NCI-H2107 (cell line): ENCODE measurements at regions not wholly inside any gene's neighbourhood (a gene's known extent, or its start where the extent isn't known, plus 50 kb on each side); places are given as distances from the start of the nearest gene placed in this dataset.

Experiments
- DNase-seq: peaks from one replicate; lab custom pipeline; 2025; lab: John Stamatoyannopoulos, UW

- no peak for DNase-seq
Observed at GRCh38 chr2:157056200-157056676, 201.3 kb upstream of the GALNT5 start.

- no peak for DNase-seq
Observed at GRCh38 chr2:157058161-157058560, 199.3 kb upstream of the GALNT5 start.

GRCh38 chr2:157059036-157059435, 198.5 kb upstream of the GALNT5 start:
- DNase-seq, result no peak

- DNase-seq, result no peak
Observed at GRCh38 chr2:157061799-157062198, 195.7 kb upstream of the GALNT5 start.

- DNase-seq, result no peak
Observed at GRCh38 chr2:157067562-157067961, 189.9 kb upstream of the GALNT5 start.

- no peak for DNase-seq
Observed at GRCh38 chr2:157068237-157068636, 189.3 kb upstream of the GALNT5 start.

GRCh38 chr2:157075924-157076323, 181.6 kb upstream of the GALNT5 start:
- DNase-seq, result no peak

GRCh38 chr2:157076526-157077161, 180.9 kb upstream of the GALNT5 start:
- DNase-seq, result no peak

GRCh38 chr2:157077753-157078350, 179.7 kb upstream of the GALNT5 start:
- DNase-seq, result no peak

GRCh38 chr2:157082950-157083349, 174.6 kb upstream of the GALNT5 start:
- no peak for DNase-seq

GRCh38 chr2:157085522-157085921, 172.0 kb upstream of the GALNT5 start:
- no peak for DNase-seq

GRCh38 chr2:157087373-157088002, 170.0 kb upstream of the GALNT5 start:
- DNase-seq, result no peak

GRCh38 chr2:157093666-157094065, 163.8 kb upstream of the GALNT5 start:
- DNase-seq, result no peak

GRCh38 chr2:157105372-157105771, 152.1 kb upstream of the GALNT5 start:
- DNase-seq, result no peak

GRCh38 chr2:157106950-157107349, 150.6 kb upstream of the GALNT5 start:
- no peak for DNase-seq

- no peak for DNase-seq
Observed at GRCh38 chr2:157107460-157107859, 150.0 kb upstream of the GALNT5 start.

- DNase-seq, result no peak
Observed at GRCh38 chr2:157107877-157108276, 149.6 kb upstream of the GALNT5 start.

GRCh38 chr2:157122776-157123175, 134.7 kb upstream of the GALNT5 start:
- DNase-seq, result no peak

- DNase-seq, result no peak
Observed at GRCh38 chr2:157124731-157125130, 132.8 kb upstream of the GALNT5 start.

GRCh38 chr2:157125685-157126084, 131.8 kb upstream of the GALNT5 start:
- no peak for DNase-seq

GRCh38 chr2:157127249-157128012, 130.1 kb upstream of the GALNT5 start:
- no peak for DNase-seq

- DNase-seq, result no peak
Observed at GRCh38 chr2:157143901-157144300, 113.6 kb upstream of the GALNT5 start.

GRCh38 chr2:157149270-157149669, 108.2 kb upstream of the GALNT5 start:
- no peak for DNase-seq
